GM12878 (cell line): ENCODE measurements at regions not wholly inside any gene's neighbourhood (a gene's known extent, or its start where the extent isn't known, plus 50 kb on each side); places are given as distances from the start of the nearest gene placed in this dataset.

Experiments
- ATAC-seq: fragments of 200-7000 bp; cut with Tn5 transposase; 3 replicates; pipeline ENCODE4 v1.9.1; 2020; ENCODE audit warnings: mild to moderate bottlenecking, moderate library complexity
- BruUV-seq: library from RNA; stranded (reverse); fragments of 400-500 nt; replicated peaks from 2 replicates; lab custom pipeline; 2021; lab: Mats Ljungman, UMichigan
- CTCF ChIA-PET: fragments of 300-600 bp; sonication (Branson Sonifier 250); formaldehyde crosslinking; extraction: SDS; loops from one replicate; lab custom pipeline; 2021; ENCODE audit warnings: inconsistent platforms; lab: Yijun Ruan, JAX
- POLR2A ChIA-PET: fragments of 350-600 bp; formaldehyde crosslinking; extraction: SDS; loops from one replicate; lab custom pipeline; 2021; ENCODE audit warnings: inconsistent platforms; lab: Charles Lee
- RAD21 ChIA-PET: fragments of 300-600 bp; sonication (Branson Sonifier 250); formaldehyde crosslinking; loops from one replicate; lab custom pipeline; 2023; ENCODE audit warnings: antibody characterized with exemption; ENCODE audit not compliant: unreplicated experiment; lab: Charles Lee
- SMC1A ChIA-PET: fragments of 300-600 bp; sonication (Branson Sonifier 250); formaldehyde crosslinking; loops from one replicate; lab custom pipeline; 2023; ENCODE audit not compliant: unreplicated experiment, uncharacterized antibody; lab: Charles Lee
- DNase-seq: peaks from one replicate; pipeline ENCODE4 v3.0.0-alpha.2; 2011; ENCODE audit warnings: low read depth, low spot score
- FAIRE-seq: peaks from 3 replicates; lab custom pipeline; 2011; peaks lifted over from hg19 to GRCh38; lab: Jason Lieb, UNC
- H2AFZ ChIP-seq: 2 replicates; pipeline ENCODE4 v1.6.0; 2011; ENCODE audit warnings: low read depth, low read length, control low read depth; ENCODE audit not compliant: control insufficient read depth
- H3K27ac ChIP-seq: 2 replicates; pipeline ENCODE4 v1.5.1; 2011; ENCODE audit warnings: control low read depth; ENCODE audit not compliant: control insufficient read depth, insufficient read depth
- H3K27me3 ChIP-seq, 2 experiments: replicated peaks in 1 of 2; 2 replicates each; pipeline versions ENCODE4 v1.6.0 to v1.6.1; 2011; ENCODE audit warnings: low read length in 1 of 2; ENCODE audit not compliant: control insufficient read depth in 2 of 2, insufficient read depth in 2 of 2
- H3K36me3 ChIP-seq, 2 experiments: 2 replicates each; pipeline ENCODE4 v1.5.1; 2011; ENCODE audit warnings: low read length in 1 of 2; ENCODE audit not compliant: control insufficient read depth in 2 of 2, insufficient read depth in 2 of 2
- H3K4me1 ChIP-seq: 2 replicates; pipeline ENCODE4 v1.6.1; 2011; ENCODE audit warnings: mild to moderate bottlenecking, low read length, moderate library complexity, mixed read lengths; ENCODE audit not compliant: control insufficient read depth, insufficient read depth
- H3K4me2 ChIP-seq: 2 replicates; pipeline ENCODE4 v1.6.0; 2011; ENCODE audit warnings: control low read depth; ENCODE audit not compliant: control insufficient read depth, insufficient read depth
- H3K4me3 ChIP-seq: fragments of 200-600 bp; sonication (generic); 2 replicates; pipeline ENCODE4 v1.5.1; 2016
- H3K79me2 ChIP-seq: 2 replicates; pipeline ENCODE4 v1.6.0; 2011; ENCODE audit warnings: low read length; ENCODE audit not compliant: control insufficient read depth, insufficient read depth
- H3K9ac ChIP-seq: 2 replicates; pipeline ENCODE4 v1.8.0; 2011; ENCODE audit warnings: low read length, control low read depth, mixed read lengths; ENCODE audit not compliant: control insufficient read depth, insufficient read depth
- H3K9me3 ChIP-seq: replicated peaks from 3 replicates; pipeline ENCODE4 v1.5.1; 2011; ENCODE audit warnings: mild to moderate bottlenecking, low read length; ENCODE audit not compliant: control insufficient read depth, insufficient read depth
- H4K20me1 ChIP-seq: 2 replicates; pipeline ENCODE4 v1.6.0; 2011; ENCODE audit not compliant: control insufficient read depth, insufficient read depth
- BRCA1 ChIP-seq: IDR thresholded peaks from 2 replicates; pipeline ENCODE4 v1.6.1; 2011; ENCODE audit warnings: low read depth, low read length, improper control_type of control experiment
- EZH2 ChIP-seq: IDR thresholded peaks from 2 replicates; pipeline ENCODE4 v1.6.1; 2012; ENCODE audit warnings: low read depth, mild to moderate bottlenecking, control low read depth, inconsistent platforms, low read length, borderline replicate concordance; ENCODE audit not compliant: control insufficient read depth
- HCFC1 ChIP-seq: fragments of 150-350 bp; IDR thresholded peaks from 2 replicates; pipeline ENCODE4 v1.6.1; 2014; ENCODE audit warnings: low read length
- JUND ChIP-seq: IDR thresholded peaks from 2 replicates; pipeline ENCODE4 v1.6.1; 2012; ENCODE audit warnings: low read depth, mild to moderate bottlenecking, low read length, improper control_type of control experiment, moderate library complexity
- LARP7 ChIP-seq: fragments of 450-650 bp; IDR thresholded peaks from 2 replicates; pipeline ENCODE4 v1.6.1; 2017; ENCODE audit warnings: mild to moderate bottlenecking
- MXI1 ChIP-seq: fragments of 150-350 bp; IDR thresholded peaks from 2 replicates; pipeline ENCODE4 v1.6.1; 2011; ENCODE audit warnings: low read depth, mild to moderate bottlenecking, inconsistent platforms, low read length, improper control_type of control experiment
- NFYA ChIP-seq: IDR thresholded peaks from 2 replicates; pipeline ENCODE4 v1.6.1; 2011; ENCODE audit warnings: low read depth, mild to moderate bottlenecking, low read length, improper control_type of control experiment, borderline replicate concordance
- NFYB ChIP-seq: IDR thresholded peaks from 2 replicates; pipeline ENCODE4 v1.6.1; 2011; ENCODE audit warnings: low read depth, mild to moderate bottlenecking, low read length, improper control_type of control experiment, moderate library complexity; ENCODE audit not compliant: insufficient read depth
- POLR2A ChIP-seq: IDR thresholded peaks from 2 replicates; pipeline ENCODE4 v1.6.1; 2011; ENCODE audit warnings: low read depth, mild to moderate bottlenecking, low read length
- POU2F2 ChIP-seq: IDR thresholded peaks from 3 replicates; pipeline ENCODE4 v1.6.1; 2011; ENCODE audit warnings: low read depth, mild to moderate bottlenecking, low read length, borderline replicate concordance
- RCOR1 ChIP-seq: conservative IDR thresholded peaks from 2 replicates; pipeline ENCODE4 v1.6.1; 2012; ENCODE audit warnings: low read depth, low read length, improper control_type of control experiment
- RELA ChIP-seq: fragments of 450-650 bp; IDR thresholded peaks from 2 replicates; pipeline ENCODE4 v1.8.0; 2014; ENCODE audit warnings: borderline replicate concordance; ENCODE audit not compliant: partially characterized antibody
- SMAD1 ChIP-seq: fragments of 450-650 bp; IDR thresholded peaks from 2 replicates; pipeline ENCODE4 v1.6.1; 2018; ENCODE audit warnings: mild to moderate bottlenecking, low read depth; ENCODE audit not compliant: partially characterized antibody
- SPI1 ChIP-seq: IDR thresholded peaks from 2 replicates; pipeline ENCODE4 v1.6.1; 2011; ENCODE audit warnings: low read depth, mild to moderate bottlenecking, low read length, moderate library complexity, borderline replicate concordance; ENCODE audit not compliant: insufficient read depth
- STAT1 ChIP-seq: fragments of 450-650 bp; conservative IDR thresholded peaks from 2 replicates; pipeline ENCODE4 v1.6.1; 2014; ENCODE audit warnings: antibody characterized with exemption, mild to moderate bottlenecking
- TBL1XR1 ChIP-seq: IDR thresholded peaks from 2 replicates; pipeline ENCODE4 v1.6.1; 2012; ENCODE audit warnings: low read depth, low read length, improper control_type of control experiment
- WGBS: methylation state at CpG from one replicate; pipeline ENCODE4 v1.1.6; 2016; ENCODE audit warnings: low lambda C conversion rate; ENCODE audit not compliant: insufficient replicate concordance, insufficient coverage; ENCODE audit errors: missing lambda C conversion rate; 5-methylcytosine and 5-hydroxymethylcytosine counted together
- in situ Hi-C: fragments of 300-500 bp; cut with MboI; formaldehyde crosslinking; loops from 9 replicates; pipeline ENCODE4 v1.14.3; 2018; ENCODE audit warnings: mixed read lengths
- intact Hi-C: fragments of 100-400 bp; cut with micrococcal nuclease; formaldehyde crosslinking; loops from one replicate; pipeline ENCODE4 v1.14.2; 2022; ENCODE audit not compliant: unreplicated experiment

DNA sequence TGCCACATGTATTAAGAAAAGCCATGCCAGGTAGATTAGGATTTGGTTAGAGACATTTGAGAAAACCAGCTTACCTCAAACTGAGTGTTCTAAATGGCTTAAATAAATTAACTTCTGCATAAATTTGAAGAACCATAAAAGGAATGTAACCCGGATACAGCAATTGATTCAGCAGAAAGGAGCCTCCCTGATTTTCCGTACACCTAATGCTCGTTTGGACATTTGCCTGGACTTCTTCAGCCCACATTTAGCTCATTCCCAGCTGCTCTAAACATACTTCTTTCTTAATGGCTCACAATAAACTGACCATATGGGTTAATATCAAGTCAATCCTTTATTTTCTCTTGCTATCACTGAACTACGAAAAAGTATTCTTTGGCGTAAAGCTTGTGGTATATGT is 392.4 kb downstream of the ZNF516 start:
- POLR2A ChIA-PET = no interaction called here
- no peaks in the 10 kb centered on the region for H3K4me1 ChIP-seq
- no peak overlapping the region for H2AFZ ChIP-seq
- no peak overlapping the region for H3K27ac ChIP-seq
- SMC1A ChIA-PET = no interaction called here
- no peak overlapping the region for H3K4me3 ChIP-seq
- in situ Hi-C loops (no loop called here), intact Hi-C loops (no loop called here)
- H3K36me3 ChIP-seq = no peaks in the 10 kb centered on the region
- DNase-seq = no peak
- 17% methylated on average over 5 of the region's 5 CpGs for WGBS
- no TSS peak for BruUV-seq
- no peak overlapping the region for H3K4me2 ChIP-seq
- no peak for TF ChIP-seq NFYB
- no peak for TF ChIP-seq JUND
- no peak for TF ChIP-seq LARP7
- TF ChIP-seq STAT1 = no peak
- no peak for TF ChIP-seq RCOR1
- no peak for TF ChIP-seq HCFC1
- TF ChIP-seq SMAD1 = no peak
- no peak for TF ChIP-seq RELA
- TF ChIP-seq EZH2 = no peak
- TF ChIP-seq TBL1XR1 = no peak
- TF ChIP-seq SPI1 = no peak
- no peak for TF ChIP-seq POU2F2
- no peak for TF ChIP-seq POLR2A
- TF ChIP-seq MXI1 = no peak
- no peak for TF ChIP-seq NFYA
- no peak for TF ChIP-seq BRCA1
- H3K79me2 ChIP-seq = no peaks in the 10 kb centered on the region
- no peaks in the 10 kb centered on the region for H3K27me3 ChIP-seq
- RAD21 ChIA-PET = no interaction called here
- no peak overlapping the region for H3K9ac ChIP-seq
- no peaks in the 10 kb centered on the region for H4K20me1 ChIP-seq
- no peak for FAIRE-seq
- no peaks in the 10 kb centered on the region for H3K9me3 ChIP-seq
- CTCF ChIA-PET = no interaction called here
- ATAC-seq = no peak
